HG03565 (cell line): ENCODE measurements at regions not wholly inside any gene's neighbourhood (a gene's known extent, or its start where the extent isn't known, plus 50 kb on each side); places are given as distances from the start of the nearest gene placed in this dataset.
"Not testable (repeated sequence)": the region's sequence is repeated elsewhere in the genome, so short reads cannot be mapped to it uniquely, and the experiment has no call there.

ENCODE experiments used
- ATAC-seq: cut with Tn5 transposase; IDR thresholded peaks from one replicate; pipeline ENCODE4 v1.9.1; 2021; ENCODE audit warnings: mild to moderate bottlenecking, moderate library complexity; ENCODE audit not compliant: unreplicated experiment

GRCh38 chr2:182594286-182594685, 121.8 kb upstream of the DNAJC10 start:
- no peak for ATAC-seq

GRCh38 chr2:182595650-182596049, 120.4 kb upstream of the DNAJC10 start:
- ATAC-seq: no peak

- no peak for ATAC-seq
Measured at GRCh38 chr2:182597570-182598295, 118.3 kb upstream of the DNAJC10 start.

- ATAC-seq: no peak
Measured at GRCh38 chr2:182598626-182599025, 117.4 kb upstream of the DNAJC10 start.

GRCh38 chr2:182605166-182605565, 110.9 kb upstream of the DNAJC10 start:
- no peak for ATAC-seq

- ATAC-seq: no peak
Measured at GRCh38 chr2:182606728-182607681, 109.1 kb upstream of the DNAJC10 start.

- no peak for ATAC-seq
Measured at GRCh38 chr2:182608181-182608845, 107.7 kb upstream of the DNAJC10 start.

GRCh38 chr2:182609005-182609404, 107.1 kb upstream of the DNAJC10 start:
- ATAC-seq: not testable (repeated sequence)

GRCh38 chr2:182610231-182610630, 105.8 kb upstream of the DNAJC10 start:
- no peak for ATAC-seq

GRCh38 chr2:182611009-182611408, 105.0 kb upstream of the DNAJC10 start:
- no peak for ATAC-seq

- no peak for ATAC-seq
Measured at GRCh38 chr2:182615036-182615435, 101.0 kb upstream of the DNAJC10 start.

GRCh38 chr2:182616471-182617393, 99.3 kb upstream of the DNAJC10 start:
- no peak for ATAC-seq

GRCh38 chr2:182618672-182619079, 97.4 kb upstream of the DNAJC10 start:
- no peak for ATAC-seq

- no peak for ATAC-seq
Measured at GRCh38 chr2:182619276-182619675, 96.8 kb upstream of the DNAJC10 start.

GRCh38 chr2:182621191-182621590, 94.9 kb upstream of the DNAJC10 start:
- ATAC-seq: no peak

- ATAC-seq: no peak
Measured at GRCh38 chr2:182621810-182622209, 94.2 kb upstream of the DNAJC10 start.

- no peak for ATAC-seq
Measured at GRCh38 chr2:182622231-182622630, 93.8 kb upstream of the DNAJC10 start.

- no peak for ATAC-seq
Measured at GRCh38 chr2:182625814-182626213, 90.2 kb upstream of the DNAJC10 start.

GRCh38 chr2:182628916-182629315, 87.1 kb upstream of the DNAJC10 start:
- no peak for ATAC-seq

GRCh38 chr2:182630207-182630606, 85.8 kb upstream of the DNAJC10 start:
- ATAC-seq: no peak
